ENCODE measurements at regions not wholly inside any gene's neighbourhood (a gene's known extent, or its start where the extent isn't known, plus 50 kb on each side); places are given as distances from the start of the nearest gene placed in this dataset.

DNA sequence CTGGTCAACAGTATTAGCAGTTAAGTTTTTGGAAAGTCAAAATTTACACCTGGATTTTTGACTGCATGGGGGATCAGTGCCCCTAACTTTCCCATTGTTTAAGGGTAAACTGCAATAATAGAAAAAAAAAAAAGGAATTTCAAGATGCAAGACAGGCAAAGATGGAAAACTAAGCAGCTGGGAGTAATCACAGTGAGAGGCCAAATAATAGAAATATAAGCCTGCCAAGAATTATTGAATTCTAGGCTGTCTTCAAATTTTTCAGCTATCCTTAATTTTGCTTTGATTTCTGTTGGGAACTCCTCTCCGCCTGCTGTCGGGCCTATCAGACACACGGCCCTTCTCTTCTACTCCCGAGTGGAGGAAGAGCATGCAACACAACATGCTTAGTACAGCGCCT is 215.5 kb upstream of the LMCD1 start:
- no peak for TF ChIP-seq GABPA (IDR thresholded peaks at IDR 0.05; ENCODE audit: low read depth)
- no peak for TF ChIP-seq CTCF (IDR thresholded peaks at IDR 0.05; ENCODE audit: insufficient read depth, low read length)
- TF ChIP-seq POLR2AphosphoS5 (IDR thresholded peaks at IDR 0.05; ENCODE audit: low read depth): no peak
- no peak for TF ChIP-seq SPI1 (IDR thresholded peaks at IDR 0.05; ENCODE audit: borderline replicate concordance, low read depth)
- TF ChIP-seq, protein P1, sequence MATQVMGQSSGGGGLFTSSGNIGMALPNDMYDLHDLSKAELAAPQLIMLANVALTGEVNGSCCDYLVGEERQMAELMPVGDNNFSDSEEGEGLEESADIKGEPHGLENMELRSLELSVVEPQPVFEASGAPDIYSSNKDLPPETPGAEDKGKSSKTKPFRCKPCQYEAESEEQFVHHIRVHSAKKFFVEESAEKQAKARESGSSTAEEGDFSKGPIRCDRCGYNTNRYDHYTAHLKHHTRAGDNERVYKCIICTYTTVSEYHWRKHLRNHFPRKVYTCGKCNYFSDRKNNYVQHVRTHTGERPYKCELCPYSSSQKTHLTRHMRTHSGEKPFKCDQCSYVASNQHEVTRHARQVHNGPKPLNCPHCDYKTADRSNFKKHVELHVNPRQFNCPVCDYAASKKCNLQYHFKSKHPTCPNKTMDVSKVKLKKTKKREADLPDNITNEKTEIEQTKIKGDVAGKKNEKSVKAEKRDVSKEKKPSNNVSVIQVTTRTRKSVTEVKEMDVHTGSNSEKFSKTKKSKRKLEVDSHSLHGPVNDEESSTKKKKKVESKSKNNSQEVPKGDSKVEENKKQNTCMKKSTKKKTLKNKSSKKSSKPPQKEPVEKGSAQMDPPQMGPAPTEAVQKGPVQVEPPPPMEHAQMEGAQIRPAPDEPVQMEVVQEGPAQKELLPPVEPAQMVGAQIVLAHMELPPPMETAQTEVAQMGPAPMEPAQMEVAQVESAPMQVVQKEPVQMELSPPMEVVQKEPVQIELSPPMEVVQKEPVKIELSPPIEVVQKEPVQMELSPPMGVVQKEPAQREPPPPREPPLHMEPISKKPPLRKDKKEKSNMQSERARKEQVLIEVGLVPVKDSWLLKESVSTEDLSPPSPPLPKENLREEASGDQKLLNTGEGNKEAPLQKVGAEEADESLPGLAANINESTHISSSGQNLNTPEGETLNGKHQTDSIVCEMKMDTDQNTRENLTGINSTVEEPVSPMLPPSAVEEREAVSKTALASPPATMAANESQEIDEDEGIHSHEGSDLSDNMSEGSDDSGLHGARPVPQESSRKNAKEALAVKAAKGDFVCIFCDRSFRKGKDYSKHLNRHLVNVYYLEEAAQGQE (IDR thresholded peaks at IDR 0.05; ENCODE audit: insufficient replicate concordance, low read depth): no peak
- no peaks in the 10 kb centered on the region for H3K27me3 ChIP-seq (ENCODE audit: insufficient read depth, poor library complexity, severe bottlenecking)
- no peak overlapping the region for H3K27ac ChIP-seq (replicated peaks)
- no peak overlapping the region for H3K4me3 ChIP-seq (replicated peaks; ENCODE audit: insufficient read depth, low read length)
- DNase-seq (ENCODE audit: low read depth in 1 of 2, low spot score in 1 of 2): no peak

DNA sequence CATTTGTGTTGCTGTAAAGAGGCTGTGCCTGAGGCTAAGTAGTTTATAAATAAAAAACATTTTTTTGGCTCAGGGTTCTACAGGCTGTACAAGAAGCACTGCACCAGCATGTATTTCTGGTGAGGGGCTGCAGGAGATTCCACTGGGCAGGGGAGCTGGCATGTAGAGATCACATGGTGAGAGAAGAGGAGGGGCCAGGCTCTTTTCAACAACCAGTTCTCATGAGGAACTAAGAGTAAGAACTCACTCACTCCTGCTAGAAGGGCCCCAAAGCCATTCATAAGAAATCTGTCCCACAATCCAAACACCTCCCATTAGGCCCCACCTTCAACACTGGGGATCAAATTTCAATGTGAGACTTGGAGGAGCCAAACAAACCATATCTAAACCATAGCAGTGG is 214.9 kb upstream of the LMCD1 start:
- DNase-seq (ENCODE audit: low read depth in 1 of 2, low spot score in 1 of 2): no peak
- Histone ChIP-seq H3K27me3 (ENCODE audit: insufficient read depth, poor library complexity, severe bottlenecking) (no peaks in the 10 kb centered on the region), H3K4me3 (replicated peaks; ENCODE audit: insufficient read depth, low read length) (no peak overlapping the region), H3K27ac (replicated peaks) (no peak overlapping the region)
- TF ChIP-seq CTCF (IDR thresholded peaks at IDR 0.05; ENCODE audit: insufficient read depth, low read length) (no peak), GABPA (IDR thresholded peaks at IDR 0.05; ENCODE audit: low read depth) (no peak), POLR2AphosphoS5 (IDR thresholded peaks at IDR 0.05; ENCODE audit: low read depth) (no peak), SPI1 (IDR thresholded peaks at IDR 0.05; ENCODE audit: borderline replicate concordance, low read depth) (no peak)
- TF ChIP-seq, protein P1 (IDR thresholded peaks at IDR 0.05; ENCODE audit: insufficient replicate concordance, low read depth): no peak

DNA sequence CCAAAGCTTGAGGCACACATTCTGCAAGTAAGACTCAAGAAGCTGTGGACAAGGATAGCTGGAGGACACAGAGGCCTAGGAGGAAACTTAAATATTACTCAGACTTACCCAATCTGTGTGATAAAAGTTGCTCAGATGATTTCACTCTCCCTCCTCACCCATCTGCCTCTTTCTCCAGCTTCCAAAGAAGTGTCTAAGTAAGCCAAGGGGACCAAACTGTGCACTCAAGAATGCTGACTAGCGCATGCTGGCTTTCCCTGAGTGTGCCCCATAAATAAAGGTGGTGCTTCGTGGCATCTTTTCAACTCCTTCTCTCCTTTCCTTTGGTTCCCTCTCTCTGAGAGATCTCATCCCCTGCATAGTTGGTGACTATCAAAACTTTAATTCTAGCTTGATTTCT is 211.0 kb upstream of the LMCD1 start:
- H3K27ac ChIP-seq (replicated peaks): no peak overlapping the region
- TF ChIP-seq GABPA (IDR thresholded peaks at IDR 0.05; ENCODE audit: low read depth) (no peak), SPI1 (IDR thresholded peaks at IDR 0.05; ENCODE audit: borderline replicate concordance, low read depth) (no peak), CTCF (IDR thresholded peaks at IDR 0.05; ENCODE audit: insufficient read depth, low read length) (no peak), POLR2AphosphoS5 (IDR thresholded peaks at IDR 0.05; ENCODE audit: low read depth) (no peak)
- TF ChIP-seq, protein P1 (IDR thresholded peaks at IDR 0.05; ENCODE audit: insufficient replicate concordance, low read depth): no peak

More for the DNA sequence above, 211.0 kb upstream of the LMCD1 start:
- H3K27me3 ChIP-seq (ENCODE audit: insufficient read depth, poor library complexity, severe bottlenecking): no peaks in the 10 kb centered on the region
- no peak for DNase-seq (ENCODE audit: low read depth in 1 of 2, low spot score in 1 of 2)
- H3K4me3 ChIP-seq (replicated peaks; ENCODE audit: insufficient read depth, low read length): no peak overlapping the region

All from HL-60 (cell line).